HTR-8/SVneo (cell line): ENCODE measurements at regions not wholly inside any gene's neighbourhood (a gene's known extent, or its start where the extent isn't known, plus 50 kb on each side); places are given as distances from the start of the nearest gene placed in this dataset.

Experiments
- DNase-seq: peaks from one replicate; pipeline ENCODE4 v3.0.0; 2011; ENCODE audit warnings: low spot score, mixed read lengths; ENCODE audit not compliant: insufficient read length
- FAIRE-seq: peaks from 2 replicates; lab custom pipeline; 2011; peaks lifted over from hg19 to GRCh38; lab: Jason Lieb, UNC

DNA sequence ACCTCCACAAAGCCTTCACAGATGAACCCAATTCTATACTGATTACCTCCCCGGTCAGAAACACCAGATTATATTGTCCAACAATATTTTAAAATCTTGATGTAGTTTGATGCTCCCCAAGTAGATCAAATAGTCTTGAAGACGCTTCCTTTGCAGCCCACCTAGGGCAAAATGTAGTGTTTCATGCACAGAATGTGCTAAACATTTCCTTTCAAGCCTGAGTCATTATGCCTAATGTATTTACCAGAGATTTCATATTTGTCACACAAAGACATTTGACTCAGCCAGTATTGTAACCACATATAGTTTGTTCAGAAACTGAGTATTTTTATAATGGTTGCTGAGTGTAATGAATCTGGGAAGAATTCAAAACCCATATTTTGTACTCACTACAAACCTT lies 1396.8 kb downstream of the LRRC4C start:
- FAIRE-seq, result no peak

DNA sequence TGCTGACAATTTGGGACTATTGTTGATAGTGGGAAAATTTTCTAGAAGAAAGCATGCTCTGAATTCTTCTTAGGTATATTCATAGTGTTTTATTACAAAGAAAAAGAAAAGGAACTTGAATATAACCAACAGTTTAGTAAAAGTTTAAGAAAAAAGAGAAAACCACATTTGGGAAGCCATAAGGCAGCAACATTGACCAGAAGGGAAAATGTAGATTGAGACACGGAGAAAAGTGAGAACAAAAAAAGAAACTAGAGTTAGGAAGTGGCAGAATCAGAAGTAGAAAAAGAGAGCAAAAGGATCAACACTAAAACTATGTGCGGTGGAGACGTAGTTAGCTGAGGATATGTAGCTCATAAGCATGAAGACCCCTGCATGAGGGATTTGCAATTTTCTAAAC lies 1398.2 kb downstream of the LRRC4C start:
- DNase-seq, result no peak
- no peak for FAIRE-seq

More for the DNA sequence above, 1396.8 kb downstream of the LRRC4C start:
- no peak for DNase-seq

DNA sequence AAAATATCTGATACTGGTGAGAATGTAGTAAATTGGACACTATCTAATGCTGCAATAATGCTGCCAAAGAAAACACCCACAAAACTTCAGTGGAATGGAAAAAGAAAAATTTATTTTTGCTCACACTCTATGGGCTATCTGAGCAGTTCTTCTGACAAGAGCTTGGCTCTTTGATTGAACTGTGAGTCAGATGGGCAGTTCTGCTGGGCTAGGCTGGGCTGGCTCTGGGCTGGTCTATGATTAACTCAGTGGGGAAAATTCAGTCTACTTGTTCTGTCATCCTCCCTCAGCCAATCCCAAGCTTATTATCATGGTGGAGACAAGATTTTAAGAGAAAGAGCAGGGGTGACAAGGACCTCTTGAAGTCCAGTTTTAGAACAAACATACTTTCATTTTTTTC lies 1404.8 kb downstream of the LRRC4C start:
- FAIRE-seq, result no peak

DNA sequence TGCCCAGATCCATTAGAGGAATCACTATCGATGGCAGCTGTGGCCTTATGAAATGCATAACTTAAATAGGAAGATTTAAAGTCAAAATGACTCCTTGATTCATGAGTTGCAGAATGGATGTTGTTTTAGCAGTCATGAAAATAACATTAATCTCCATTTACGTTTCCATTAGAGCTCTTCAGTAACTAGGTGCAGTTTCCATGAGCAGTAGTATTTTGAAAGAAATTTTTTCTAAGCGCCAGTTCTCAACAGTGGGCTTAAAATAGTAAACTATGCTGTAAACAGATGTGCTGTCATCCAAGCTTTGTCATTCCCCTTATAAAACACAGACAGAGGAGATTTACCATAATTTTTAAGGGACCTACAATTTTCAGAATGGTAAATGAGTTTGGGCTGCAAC lies 1414.1 kb downstream of the LRRC4C start:
- DNase-seq (no peak), FAIRE-seq (no peak)

More for the DNA sequence above, 1404.8 kb downstream of the LRRC4C start:
- no peak for DNase-seq

DNA sequence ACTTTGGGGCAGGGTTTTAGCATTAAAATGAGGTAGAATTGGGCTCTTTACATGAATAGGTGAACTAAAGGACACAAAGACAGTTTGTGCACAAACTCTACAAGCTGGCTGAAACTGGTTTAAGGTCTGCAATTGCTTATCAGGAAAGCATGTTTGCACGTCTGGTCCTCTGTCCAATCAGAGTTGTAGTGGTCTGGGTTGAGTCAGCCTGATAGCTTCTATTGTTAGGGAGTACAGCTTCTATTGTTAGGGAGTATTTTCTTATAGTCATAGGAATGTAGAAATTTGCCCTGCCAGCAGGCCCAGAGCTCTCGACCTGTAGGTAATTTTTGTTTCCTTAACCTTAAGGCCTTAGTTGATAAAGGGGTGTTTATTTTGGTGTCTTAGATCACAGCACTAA lies 1422.4 kb downstream of the LRRC4C start:
- FAIRE-seq (no peak), DNase-seq (no peak)

DNA sequence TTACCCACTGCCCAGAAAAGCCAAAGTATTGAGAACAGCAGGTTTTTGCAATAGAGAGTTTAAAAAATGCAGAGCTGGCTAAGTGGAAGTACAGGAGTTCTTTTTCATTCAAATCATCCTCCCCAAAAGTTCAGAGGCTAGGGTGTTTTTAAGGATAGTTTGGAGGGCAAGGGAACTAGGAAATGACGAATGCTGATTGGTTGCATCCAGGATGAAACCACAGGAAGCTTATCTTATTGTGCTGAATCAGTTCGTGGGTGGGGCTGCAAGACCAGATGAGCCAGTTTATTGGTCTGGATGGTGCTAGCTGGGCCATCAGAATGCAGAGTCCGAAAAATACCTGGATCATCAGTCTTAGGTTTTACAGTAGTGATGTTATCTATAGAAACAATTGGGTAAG lies 1427.1 kb downstream of the LRRC4C start:
- FAIRE-seq (no peak), DNase-seq (no peak)

DNA sequence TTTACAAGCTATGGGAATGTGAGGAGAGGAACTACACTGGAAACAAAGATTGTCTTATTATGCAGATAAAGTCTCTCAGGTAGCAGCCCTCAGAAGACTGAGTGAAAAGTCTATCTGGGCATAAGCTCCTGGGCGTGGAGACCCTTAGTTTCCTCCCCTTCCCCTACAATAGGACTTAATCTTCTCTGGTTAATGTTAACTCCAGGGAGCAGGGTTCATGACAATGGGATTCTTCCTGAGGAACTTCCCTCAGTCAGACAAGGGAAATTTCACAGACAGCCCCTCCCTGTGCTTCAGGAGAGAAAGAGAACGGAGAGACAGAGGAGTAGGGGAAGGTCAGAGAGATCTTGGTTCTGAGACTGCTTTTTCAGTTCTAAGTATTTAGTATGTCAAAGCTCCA lies 1428.6 kb downstream of the LRRC4C start:
- DNase-seq (no peak), FAIRE-seq (no peak)

DNA sequence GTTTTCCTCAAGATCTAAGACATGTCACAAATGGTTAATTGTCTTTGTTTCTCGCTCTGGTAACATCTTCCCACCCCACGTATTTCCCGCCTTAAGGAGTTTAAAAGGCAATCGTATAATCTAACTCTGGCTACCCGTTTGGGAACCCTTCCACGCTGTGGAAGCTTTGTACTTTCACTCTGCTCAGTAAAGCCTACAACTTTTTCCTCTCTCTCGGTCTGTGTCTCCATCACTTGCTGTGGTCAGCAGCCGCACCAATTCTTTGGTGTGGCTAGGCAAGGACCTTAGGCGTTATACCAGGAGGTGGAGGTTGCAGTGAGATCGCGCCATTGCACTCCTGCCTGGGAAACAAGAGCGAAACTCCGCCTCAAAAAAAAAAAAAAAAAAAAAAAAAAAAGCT lies 1430.1 kb downstream of the LRRC4C start:
- DNase-seq, result no peak
- no peak for FAIRE-seq

DNA sequence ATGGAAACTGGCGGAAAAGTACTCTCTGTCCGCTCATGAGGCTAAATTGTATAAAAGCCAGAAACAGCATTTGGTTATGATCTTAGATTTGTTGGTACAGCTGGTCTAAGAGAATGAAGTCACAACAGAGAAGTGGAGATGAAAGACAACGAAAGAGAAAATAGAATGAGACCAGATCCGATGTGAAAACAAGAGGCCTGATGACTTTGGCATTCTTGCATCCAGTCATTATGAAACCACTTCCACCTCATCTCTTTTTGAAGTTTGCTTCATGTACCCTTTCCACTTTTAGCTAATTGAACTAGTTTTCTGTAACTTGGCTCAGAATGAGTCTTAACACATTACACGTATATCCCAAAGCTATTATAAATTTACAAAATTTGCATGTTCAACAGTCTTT lies 1431.7 kb downstream of the LRRC4C start:
- DNase-seq (no peak), FAIRE-seq (no peak)

DNA sequence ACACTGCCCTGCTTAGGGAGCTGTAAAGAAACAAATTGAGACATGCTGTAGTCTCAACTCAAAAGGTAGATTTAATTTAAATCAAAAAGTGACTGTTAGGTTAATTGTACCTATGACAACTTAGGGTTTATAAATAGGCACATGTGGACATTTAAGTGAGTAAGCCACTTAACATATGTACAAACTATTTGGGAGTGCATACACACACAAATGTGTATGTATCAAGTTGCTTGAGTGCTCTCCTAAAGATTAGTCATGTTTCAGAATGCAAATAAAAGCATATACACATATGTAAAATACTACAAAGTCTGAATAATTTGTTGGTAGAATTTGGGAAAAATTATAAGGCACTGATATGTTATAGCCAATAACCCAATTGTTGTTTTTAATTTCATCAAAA lies 1435.7 kb downstream of the LRRC4C start:
- no peak for DNase-seq
- no peak for FAIRE-seq

DNA sequence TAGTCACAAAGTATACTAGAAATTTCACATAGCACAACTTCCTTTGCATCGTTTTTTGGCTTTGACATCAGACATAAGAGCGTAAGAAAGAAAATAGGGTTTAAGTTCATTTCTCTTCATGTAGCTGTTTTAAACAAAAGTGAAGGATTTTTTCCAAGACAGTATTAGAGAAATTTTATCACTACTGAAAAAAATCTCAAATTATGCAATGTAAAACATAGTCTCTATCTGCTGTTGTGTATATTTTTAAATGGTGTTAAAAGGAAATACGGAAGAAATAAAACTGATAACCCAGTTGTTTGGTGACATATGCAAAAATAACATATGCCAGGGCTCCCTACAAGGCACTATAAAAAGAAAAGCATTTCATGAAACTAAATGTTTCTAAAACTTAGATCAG lies 1449.4 kb downstream of the LRRC4C start:
- FAIRE-seq (no peak), DNase-seq (no peak)

DNA sequence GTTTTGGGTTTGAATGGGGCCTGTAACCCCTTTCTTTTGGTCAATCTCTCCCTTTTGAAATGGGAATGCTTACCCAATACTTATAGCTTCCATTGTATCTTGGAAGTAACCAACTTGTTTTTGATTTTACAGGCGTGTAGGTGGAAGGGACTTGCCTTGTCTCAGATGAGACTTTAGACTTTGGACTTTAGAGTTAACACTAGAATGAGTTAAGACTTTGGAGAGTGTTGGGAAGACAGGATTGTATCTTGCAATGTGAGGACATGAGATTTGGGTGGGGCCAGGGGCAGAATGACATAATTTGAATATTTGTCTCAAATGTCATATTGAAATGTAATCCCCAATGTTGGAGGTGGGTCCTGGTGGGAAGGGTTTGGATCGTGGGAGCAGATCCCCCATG lies 1466.9 kb downstream of the LRRC4C start:
- no peak for FAIRE-seq
- DNase-seq, result no peak

DNA sequence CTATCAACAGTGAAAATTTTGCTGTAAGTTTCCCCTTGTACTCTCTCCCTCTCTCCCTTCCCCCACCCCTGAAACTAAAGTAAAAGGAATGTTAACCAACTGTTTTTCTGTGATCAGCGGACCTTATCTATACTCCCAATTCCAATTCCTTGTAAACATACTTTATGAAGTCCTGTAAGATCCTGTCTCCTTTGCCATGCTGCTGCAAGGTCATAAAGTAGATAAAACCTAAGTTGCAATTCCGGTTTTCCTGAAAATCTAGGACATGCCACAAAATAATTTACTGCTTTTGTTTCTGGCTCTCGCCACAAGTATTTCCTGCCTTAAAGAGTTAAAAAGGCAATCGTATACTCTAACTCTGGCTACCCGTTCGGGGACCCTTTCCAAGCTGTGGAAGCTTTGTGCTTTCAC lies 1469.0 kb downstream of the LRRC4C start:
- FAIRE-seq (no peak), DNase-seq (no peak)

DNA sequence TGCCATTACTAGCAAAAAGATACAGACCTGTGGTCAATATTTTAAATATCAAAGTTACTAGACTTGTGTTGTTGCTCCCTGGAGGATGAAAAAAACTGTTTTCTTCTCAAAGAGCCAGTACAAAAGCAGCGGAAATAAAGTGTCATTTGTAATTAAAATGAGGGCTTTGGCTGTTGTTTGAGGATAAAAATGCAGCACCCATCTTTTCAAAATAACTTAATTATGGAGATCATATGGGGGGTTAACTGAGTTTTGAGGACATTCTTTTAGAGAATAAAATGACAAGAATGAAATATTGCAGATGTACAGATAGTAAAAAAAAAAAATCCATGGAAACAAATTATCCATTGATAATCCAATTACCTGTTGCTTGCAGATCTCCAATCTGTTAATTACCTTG lies 1484.4 kb downstream of the LRRC4C start:
- FAIRE-seq (no peak), DNase-seq (no peak)

DNA sequence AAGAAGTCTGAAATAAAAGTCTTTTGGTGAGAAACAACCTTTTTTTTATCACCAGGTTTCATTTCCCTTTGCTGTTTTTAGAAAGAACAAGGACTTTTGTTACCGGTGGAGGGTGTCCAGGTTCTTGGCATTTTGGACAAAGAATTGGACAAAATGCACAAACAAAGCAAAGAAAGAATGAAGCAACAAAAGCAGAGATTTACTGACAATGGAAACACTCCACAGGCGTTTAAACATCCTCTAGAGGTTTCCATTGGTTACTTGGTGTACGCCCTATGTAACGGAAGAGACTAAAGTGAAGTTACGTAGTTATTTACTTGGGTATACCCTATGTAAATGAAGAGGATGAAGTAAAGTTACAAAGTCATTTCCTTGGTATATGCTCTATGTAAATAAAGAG lies 1487.0 kb downstream of the LRRC4C start:
- DNase-seq (no peak), FAIRE-seq (no peak)

DNA sequence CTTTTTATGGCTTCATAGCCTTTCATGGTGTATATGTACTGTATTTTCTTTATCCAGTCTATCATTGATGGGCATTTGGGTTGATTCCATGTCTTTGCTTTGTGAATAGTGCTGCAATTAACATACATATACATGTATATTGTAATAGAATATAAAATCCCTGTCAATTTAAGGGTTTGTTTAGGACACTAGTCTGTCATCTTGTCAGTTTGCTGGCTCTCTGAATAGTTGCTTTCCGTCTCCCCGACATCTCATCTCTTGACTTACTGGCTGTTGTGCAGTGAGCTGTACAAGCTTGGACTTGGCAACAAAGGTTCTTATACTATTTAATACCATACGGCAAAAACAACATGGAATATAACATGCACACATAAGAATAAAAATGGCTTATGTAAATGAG lies 1487.5 kb downstream of the LRRC4C start:
- no peak for FAIRE-seq
- no peak for DNase-seq

DNA sequence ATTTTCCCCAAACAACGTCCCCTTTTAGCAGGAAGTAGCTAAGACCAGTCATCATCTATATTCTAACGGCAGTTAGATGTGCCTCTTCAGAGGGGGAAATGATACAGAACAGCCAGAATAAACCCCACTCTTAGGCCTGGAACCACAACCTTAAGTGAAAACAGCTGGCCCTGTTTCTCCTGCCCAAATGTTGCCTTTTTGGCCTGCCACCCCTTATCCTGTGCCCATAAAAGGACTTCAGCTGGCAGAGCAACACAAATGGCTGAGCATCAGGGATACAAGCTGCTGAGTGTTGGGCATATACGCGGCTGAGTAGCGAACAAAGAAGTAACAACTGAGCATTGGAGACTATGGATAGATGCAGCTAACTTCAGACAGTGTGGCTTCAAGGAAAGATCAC lies 1491.4 kb downstream of the LRRC4C start:
- FAIRE-seq, result no peak

DNA sequence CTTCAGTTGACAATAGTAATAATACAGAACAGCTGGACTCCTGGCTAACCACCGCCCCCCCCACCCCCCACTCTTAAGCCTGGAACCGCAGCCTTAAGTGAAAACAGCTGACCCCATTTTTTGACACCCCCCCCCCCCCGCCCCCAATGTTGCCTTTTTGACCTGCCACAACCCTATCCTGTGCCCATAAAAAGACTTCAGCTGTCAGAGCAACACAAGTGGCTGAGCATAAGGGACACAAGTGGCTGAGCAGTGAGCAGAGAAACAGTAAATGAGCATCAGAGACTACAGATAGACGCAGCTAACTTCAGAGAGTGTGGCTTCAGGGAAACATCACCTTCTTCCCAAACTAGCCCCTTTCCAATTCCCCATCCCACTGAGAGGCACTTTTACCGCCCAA lies 1493.8 kb downstream of the LRRC4C start:
- DNase-seq, result no peak
- FAIRE-seq, result no peak

More for the DNA sequence above, 1491.4 kb downstream of the LRRC4C start:
- DNase-seq, result no peak

DNA sequence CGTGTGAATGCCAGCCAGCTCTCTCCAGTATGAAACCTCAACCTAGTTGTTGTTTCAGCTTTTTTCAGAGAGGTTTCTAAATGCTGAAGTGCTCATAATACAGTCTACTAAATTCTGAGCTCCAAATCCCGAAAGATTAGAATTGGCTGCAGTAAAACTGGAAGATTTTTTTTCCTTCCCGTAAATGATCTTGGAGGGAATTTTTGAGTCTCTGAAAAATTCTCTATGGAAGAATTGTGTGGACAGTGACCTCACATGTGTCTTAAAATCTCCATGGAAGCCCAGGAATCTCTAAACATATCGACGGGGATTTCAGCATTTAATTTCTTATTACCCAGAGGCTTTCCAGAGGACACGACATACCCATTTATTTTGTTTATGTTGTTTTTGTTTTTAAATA lies 1499.2 kb downstream of the LRRC4C start:
- no peak for DNase-seq
- no peak for FAIRE-seq

DNA sequence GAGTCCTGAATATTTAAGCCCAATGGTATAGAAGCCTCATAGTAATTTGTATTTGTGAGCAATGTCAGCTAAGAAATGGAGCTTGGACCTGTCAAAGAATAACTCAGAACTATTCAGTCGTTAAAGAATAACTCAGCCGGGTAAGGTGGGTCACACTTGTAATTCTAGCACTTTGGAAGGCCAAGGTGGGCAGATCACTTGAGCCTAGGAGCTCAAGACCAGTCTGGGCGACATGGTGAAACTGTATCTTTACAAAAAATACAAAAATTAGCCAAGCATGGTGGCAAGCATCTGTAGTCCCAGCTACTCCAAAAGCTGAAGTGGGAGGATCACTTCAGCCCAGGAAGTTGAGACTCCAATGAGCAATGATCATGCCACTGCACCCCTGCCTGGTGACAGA lies 1526.5 kb downstream of the LRRC4C start:
- FAIRE-seq (no peak), DNase-seq (no peak)

DNA sequence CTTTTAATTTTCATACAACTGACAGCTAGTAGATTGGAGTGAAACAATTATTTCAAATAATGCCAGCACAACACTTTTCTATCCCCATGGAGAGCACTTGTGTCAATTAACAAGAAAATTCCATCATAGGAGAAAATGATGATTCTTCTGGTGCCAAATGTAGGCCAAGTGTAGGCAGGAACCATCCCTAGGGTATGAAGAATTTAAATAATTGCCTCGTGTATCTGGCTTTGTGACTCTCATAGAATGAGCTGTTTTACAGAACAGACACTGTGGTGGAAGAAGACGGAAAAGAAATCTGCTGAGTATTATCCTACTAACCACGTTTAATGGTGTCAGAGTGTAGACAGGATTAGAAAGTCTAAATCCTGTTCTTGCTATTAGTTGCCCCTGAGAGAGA lies 1542.2 kb downstream of the LRRC4C start:
- FAIRE-seq (no peak), DNase-seq (no peak)

DNA sequence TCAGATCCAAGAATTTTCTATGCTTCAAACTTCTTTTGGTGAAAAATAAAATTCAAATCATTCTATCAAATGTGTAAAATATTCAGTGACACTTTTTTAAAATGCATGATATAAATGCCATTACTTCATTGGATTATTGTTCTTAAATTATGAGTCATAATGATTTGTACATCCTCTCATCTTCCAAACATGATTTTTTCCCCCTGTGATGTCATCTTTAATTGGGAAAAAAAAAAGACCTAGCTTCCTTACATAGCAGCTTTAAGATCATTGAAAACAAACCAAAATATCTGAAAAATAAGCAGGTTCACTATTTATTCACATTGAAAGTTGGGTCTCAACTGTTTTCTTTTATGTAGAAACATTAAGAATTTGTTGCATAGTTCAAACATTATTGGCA lies 1549.4 kb downstream of the LRRC4C start:
- no peak for DNase-seq
- no peak for FAIRE-seq

DNA sequence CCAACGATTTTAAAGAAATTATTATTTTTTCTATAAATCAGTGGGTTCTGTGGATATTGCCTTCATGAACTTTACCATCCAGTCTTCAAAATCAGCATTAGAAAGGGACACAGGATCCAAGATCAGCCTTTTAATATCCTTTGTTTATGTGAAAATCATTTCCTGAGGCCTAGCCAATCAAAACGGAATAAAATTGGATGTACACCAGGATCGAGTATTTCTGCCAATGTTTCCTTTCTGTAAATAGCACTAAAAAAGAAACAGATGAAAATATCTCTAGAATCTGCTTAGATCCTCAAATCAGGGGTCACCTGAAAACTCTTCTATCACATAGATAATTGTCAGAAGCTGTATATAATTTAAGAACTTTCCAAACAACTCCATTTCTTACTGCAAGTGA lies 1598.5 kb downstream of the LRRC4C start:
- FAIRE-seq (no peak), DNase-seq (no peak)
